Body of pancreas (tissue), 4 donors: ENCODE measurements at regions not wholly inside any gene's neighbourhood (a gene's known extent, or its start where the extent isn't known, plus 50 kb on each side); places are given as distances from the start of the nearest gene placed in this dataset.
"Not testable (repeated sequence)": the region's sequence is repeated elsewhere in the genome, so short reads cannot be mapped to it uniquely, and the experiment has no call there.

Experiments used
- ATAC-seq: fragments of 150-250 bp; one replicate; pipeline ENCODE4 v1.9.1; 2016
- DNase-seq, 4 donors: peaks; one replicate each; pipeline ENCODE4 v3.0.0-alpha.2; 2019
- H3K27ac ChIP-seq, 4 donors: fragments of 200-600 bp; sonication (generic); 1 replicate in 3 of 4; 2 replicates in 1 of 4; pipeline versions ENCODE4 v1.5.1 to v1.6.1; 2016 to 2019; ENCODE audit warnings: mild to moderate bottlenecking in 1 of 4, mixed read lengths in 1 of 4, moderate library complexity in 1 of 4
- H3K27me3 ChIP-seq, 2 donors: fragments of 200-600 bp; sonication (generic); one replicate each; pipeline ENCODE4 v1.6.0; 2016; ENCODE audit warnings: mild to moderate bottlenecking in 1 of 2
- H3K36me3 ChIP-seq, 2 donors: fragments of 200-600 bp; sonication (generic); replicated peaks in 1 of 2; 2 replicates each; pipeline ENCODE4 v1.5.1; 2016; ENCODE audit warnings: low read depth in 2 of 2; ENCODE audit not compliant: insufficient read depth in 1 of 2
- H3K4me1 ChIP-seq: fragments of 200-600 bp; sonication (generic); one replicate; pipeline ENCODE4 v1.6.0; 2016
- H3K4me3 ChIP-seq, 2 donors: fragments of 200-600 bp; sonication (generic); 1 replicate in 1 of 2; 2 replicates in 1 of 2; pipeline ENCODE4 v1.5.1; 2016 to 2019
- H3K9me3 ChIP-seq, 3 donors: fragments of 200-600 bp; sonication (generic); 1 replicate in 2 of 3; 2 replicates in 1 of 3; pipeline ENCODE4 v1.5.1; 2016
- CTCF ChIP-seq, 7 experiments: fragments of 450-650 bp in 4 of 7; fragments of 200-600 bp in 3 of 7; sonication (generic) in 3 of 7; IDR thresholded peaks; one replicate each; pipeline ENCODE4 v1.5.1; 2016 to 2019; ENCODE audit warnings: antibody characterized with exemption in 7 of 7
- POLR2A ChIP-seq, 3 donors: fragments of 450-650 bp; IDR thresholded peaks; one replicate each; pipeline ENCODE4 v1.6.1; 2016; ENCODE audit warnings: antibody characterized with exemption in 3 of 3, mild to moderate bottlenecking in 2 of 3
- WGBS, 2 donors: methylation state at CpG; one replicate each; pipeline ENCODE4 v1.1.5; 2017; 5-methylcytosine and 5-hydroxymethylcytosine counted together
- intact Hi-C: fragments of 100-400 bp; cut with DNase I; formaldehyde crosslinking; loops from one replicate; pipeline ENCODE4 v1.15.1; 2023

GRCh38 chr5:124025306-124025845 is 513.4 kb downstream of the CSNK1G3 start:
- DNase-seq (no peak), ATAC-seq (no peak)
- Histone ChIP-seq H3K27ac (no peak overlapping the region), H3K36me3 (no peaks in the 10 kb centered on the region), H3K9me3 (no peaks in the 10 kb centered on the region), H3K27me3 (no peaks in the 10 kb centered on the region), H3K4me1 (peaks cover 7% of the 10 kb centered on the region), H3K4me3 (no peak overlapping the region)
- TF ChIP-seq CTCF (IDR thresholded peaks at IDR 0.05) (no peak), POLR2A (IDR thresholded peaks at IDR 0.05) (no peak)
- WGBS, 2 donors = 63 to 76% methylated on average over 6 of the region's 6 CpGs
- intact Hi-C loops = no loop called here

- DNase-seq = no peak
- no peak for ATAC-seq
- H3K27ac ChIP-seq = no peak overlapping the region
- H3K27me3 ChIP-seq = no peaks in the 10 kb centered on the region
- TF ChIP-seq CTCF (IDR thresholded peaks at IDR 0.05) = no peak
- TF ChIP-seq POLR2A (IDR thresholded peaks at IDR 0.05) = no peak
- intact Hi-C loops = no loop called here
- H3K4me1 ChIP-seq = peaks cover 7% of the 10 kb centered on the region
- no peak overlapping the region for H3K4me3 ChIP-seq
- no peaks in the 10 kb centered on the region for H3K36me3 ChIP-seq
- H3K9me3 ChIP-seq = no peaks in the 10 kb centered on the region
- WGBS, 2 donors = 29 to 43% methylated on average over 3 of the region's 3 CpGs
Measured at GRCh38 chr5:124022966-124023365, 511.0 kb downstream of the CSNK1G3 start.

GRCh38 chr5:124021776-124022175 is 509.8 kb downstream of the CSNK1G3 start:
- no peaks in the 10 kb centered on the region for H3K27me3 ChIP-seq
- no peaks in the 10 kb centered on the region for H3K9me3 ChIP-seq
- no peak overlapping the region for H3K4me3 ChIP-seq
- no peak for TF ChIP-seq CTCF (IDR thresholded peaks at IDR 0.05)
- TF ChIP-seq POLR2A (IDR thresholded peaks at IDR 0.05) = no peak
- DNase-seq (no peak), ATAC-seq (no peak)
- WGBS, 2 donors = 95 to 97% methylated on average over 1 of the region's 1 CpG
- H3K4me1 ChIP-seq = peaks cover 7% of the 10 kb centered on the region
- intact Hi-C loops = no loop called here
- H3K36me3 ChIP-seq = no peaks in the 10 kb centered on the region
- no peak overlapping the region for H3K27ac ChIP-seq

GRCh38 chr5:124021066-124021641 is 509.2 kb downstream of the CSNK1G3 start:
- Histone ChIP-seq H3K4me3 (no peak overlapping the region), H3K4me1 (peaks cover 7% of the 10 kb centered on the region), H3K36me3 (no peaks in the 10 kb centered on the region), H3K9me3 (no peaks in the 10 kb centered on the region), H3K27ac (no peak overlapping the region), H3K27me3 (no peaks in the 10 kb centered on the region)
- ATAC-seq (no peak), DNase-seq (no peak)
- TF ChIP-seq POLR2A (IDR thresholded peaks at IDR 0.05) (no peak), CTCF (IDR thresholded peaks at IDR 0.05) (no peak)
- 88 to 93% methylated on average over 1 of the region's 1 CpG for WGBS, 2 donors
- intact Hi-C loops = no loop called here

GRCh38 chr5:124017321-124017720 is 505.3 kb downstream of the CSNK1G3 start:
- H3K4me3 ChIP-seq, H3K9me3 ChIP-seq, H3K4me1 ChIP-seq, H3K36me3 ChIP-seq, intact Hi-C loops, H3K27me3 ChIP-seq, DNase-seq, H3K27ac ChIP-seq, ATAC-seq: not testable (repeated sequence)
- WGBS, 2 donors = 77 to 82% methylated on average over 3 of the region's 5 CpGs
